ENCODE measurements at regions not wholly inside any gene's neighbourhood (a gene's known extent, or its start where the extent isn't known, plus 50 kb on each side); places are given as distances from the start of the nearest gene placed in this dataset.

DNA sequence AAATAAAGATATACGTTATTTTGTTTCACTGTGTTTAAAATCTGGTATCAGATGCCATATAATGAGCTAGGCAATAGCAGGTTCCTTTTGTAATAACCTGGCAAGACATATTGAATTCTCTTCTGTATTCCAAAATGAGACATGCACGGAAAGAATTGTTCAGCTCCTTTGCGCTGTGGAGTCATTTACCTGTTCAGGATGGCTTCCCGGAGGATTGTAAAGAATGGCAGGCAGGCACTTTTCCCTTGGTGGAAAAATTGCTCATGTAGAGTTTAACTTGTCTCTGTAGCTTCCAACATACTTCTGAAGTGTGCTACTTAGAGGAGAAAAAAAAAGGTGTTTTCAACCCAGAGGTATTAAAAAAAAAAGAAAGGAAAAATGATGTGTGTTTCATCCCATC lies 805.2 kb downstream of the GALC start:
- TF ChIP-seq MYC (CRISPR knock-in tag; IDR thresholded peaks at IDR 0.05; ENCODE audit: borderline replicate concordance) = no peak
- TF ChIP-seq, protein P1, sequence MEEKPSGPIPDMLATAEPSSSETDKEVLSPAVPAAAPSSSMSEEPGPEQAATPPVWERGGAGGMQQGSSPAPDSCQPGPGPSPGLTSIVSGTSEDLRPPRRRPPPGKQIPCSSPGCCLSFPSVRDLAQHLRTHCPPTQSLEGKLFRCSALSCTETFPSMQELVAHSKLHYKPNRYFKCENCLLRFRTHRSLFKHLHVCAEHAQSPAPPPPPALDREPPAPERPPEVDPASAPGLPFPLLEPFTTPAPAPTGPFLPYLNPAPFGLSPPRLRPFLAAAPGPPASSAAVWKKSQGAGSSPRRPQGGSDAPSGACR (CRISPR knock-in tag; IDR thresholded peaks at IDR 0.05) = no peak
- no peak for TF ChIP-seq ZMYM2 (CRISPR knock-in tag; IDR thresholded peaks at IDR 0.05)
- TF ChIP-seq, protein P2, sequence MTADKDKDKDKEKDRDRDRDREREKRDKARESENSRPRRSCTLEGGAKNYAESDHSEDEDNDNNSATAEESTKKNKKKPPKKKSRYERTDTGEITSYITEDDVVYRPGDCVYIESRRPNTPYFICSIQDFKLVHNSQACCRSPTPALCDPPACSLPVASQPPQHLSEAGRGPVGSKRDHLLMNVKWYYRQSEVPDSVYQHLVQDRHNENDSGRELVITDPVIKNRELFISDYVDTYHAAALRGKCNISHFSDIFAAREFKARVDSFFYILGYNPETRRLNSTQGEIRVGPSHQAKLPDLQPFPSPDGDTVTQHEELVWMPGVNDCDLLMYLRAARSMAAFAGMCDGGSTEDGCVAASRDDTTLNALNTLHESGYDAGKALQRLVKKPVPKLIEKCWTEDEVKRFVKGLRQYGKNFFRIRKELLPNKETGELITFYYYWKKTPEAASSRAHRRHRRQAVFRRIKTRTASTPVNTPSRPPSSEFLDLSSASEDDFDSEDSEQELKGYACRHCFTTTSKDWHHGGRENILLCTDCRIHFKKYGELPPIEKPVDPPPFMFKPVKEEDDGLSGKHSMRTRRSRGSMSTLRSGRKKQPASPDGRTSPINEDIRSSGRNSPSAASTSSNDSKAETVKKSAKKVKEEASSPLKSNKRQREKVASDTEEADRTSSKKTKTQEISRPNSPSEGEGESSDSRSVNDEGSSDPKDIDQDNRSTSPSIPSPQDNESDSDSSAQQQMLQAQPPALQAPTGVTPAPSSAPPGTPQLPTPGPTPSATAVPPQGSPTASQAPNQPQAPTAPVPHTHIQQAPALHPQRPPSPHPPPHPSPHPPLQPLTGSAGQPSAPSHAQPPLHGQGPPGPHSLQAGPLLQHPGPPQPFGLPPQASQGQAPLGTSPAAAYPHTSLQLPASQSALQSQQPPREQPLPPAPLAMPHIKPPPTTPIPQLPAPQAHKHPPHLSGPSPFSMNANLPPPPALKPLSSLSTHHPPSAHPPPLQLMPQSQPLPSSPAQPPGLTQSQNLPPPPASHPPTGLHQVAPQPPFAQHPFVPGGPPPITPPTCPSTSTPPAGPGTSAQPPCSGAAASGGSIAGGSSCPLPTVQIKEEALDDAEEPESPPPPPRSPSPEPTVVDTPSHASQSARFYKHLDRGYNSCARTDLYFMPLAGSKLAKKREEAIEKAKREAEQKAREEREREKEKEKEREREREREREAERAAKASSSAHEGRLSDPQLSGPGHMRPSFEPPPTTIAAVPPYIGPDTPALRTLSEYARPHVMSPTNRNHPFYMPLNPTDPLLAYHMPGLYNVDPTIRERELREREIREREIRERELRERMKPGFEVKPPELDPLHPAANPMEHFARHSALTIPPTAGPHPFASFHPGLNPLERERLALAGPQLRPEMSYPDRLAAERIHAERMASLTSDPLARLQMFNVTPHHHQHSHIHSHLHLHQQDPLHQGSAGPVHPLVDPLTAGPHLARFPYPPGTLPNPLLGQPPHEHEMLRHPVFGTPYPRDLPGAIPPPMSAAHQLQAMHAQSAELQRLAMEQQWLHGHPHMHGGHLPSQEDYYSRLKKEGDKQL (CRISPR knock-in tag; IDR thresholded peaks at IDR 0.05; ENCODE audit: low read depth) = no peak
- TF ChIP-seq CTCF (CRISPR knock-in tag; IDR thresholded peaks at IDR 0.05) = no peak
- TF ChIP-seq, protein P3, sequence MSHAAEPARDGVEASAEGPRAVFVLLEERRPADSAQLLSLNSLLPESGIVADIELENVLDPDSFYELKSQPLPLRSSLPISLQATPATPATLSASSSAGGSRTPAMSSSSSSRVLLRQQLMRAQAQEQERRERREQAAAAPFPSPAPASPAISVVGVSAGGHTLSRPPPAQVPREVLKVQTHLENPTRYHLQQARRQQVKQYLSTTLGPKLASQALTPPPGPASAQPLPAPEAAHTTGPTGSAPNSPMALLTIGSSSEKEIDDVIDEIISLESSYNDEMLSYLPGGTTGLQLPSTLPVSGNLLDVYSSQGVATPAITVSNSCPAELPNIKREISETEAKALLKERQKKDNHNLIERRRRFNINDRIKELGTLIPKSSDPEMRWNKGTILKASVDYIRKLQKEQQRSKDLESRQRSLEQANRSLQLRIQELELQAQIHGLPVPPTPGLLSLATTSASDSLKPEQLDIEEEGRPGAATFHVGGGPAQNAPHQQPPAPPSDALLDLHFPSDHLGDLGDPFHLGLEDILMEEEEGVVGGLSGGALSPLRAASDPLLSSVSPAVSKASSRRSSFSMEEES (CRISPR knock-in tag; IDR thresholded peaks at IDR 0.05) = no peak
- TF ChIP-seq ZNF615 (CRISPR knock-in tag; IDR thresholded peaks at IDR 0.05; ENCODE audit: borderline replicate concordance) = no peak
- TF ChIP-seq FOXA1 (IDR thresholded peaks at IDR 0.05) = no peak
- TF ChIP-seq FOXA1 (CRISPR knock-in tag; IDR thresholded peaks at IDR 0.05) = no peak
- TF ChIP-seq POLR2A (IDR thresholded peaks at IDR 0.05; ENCODE audit: insufficient read depth in 1 of 2, low read depth in 2 of 2, low read length in 2 of 2) = no peak
